Activated CD4-positive, alpha-beta T cell treated with anti-CD3 and anti-CD28 coated beads for 1 hour (primary cell): ENCODE measurements at regions not wholly inside any gene's neighbourhood (a gene's known extent, or its start where the extent isn't known, plus 50 kb on each side); places are given as distances from the start of the nearest gene placed in this dataset.
"Not testable (repeated sequence)": the region's sequence is repeated elsewhere in the genome, so short reads cannot be mapped to it uniquely, and the experiment has no call there.

ENCODE experiments used
- DNase-seq: peaks from one replicate; pipeline ENCODE4 v3.0.0-alpha.2; 2020

- no peak for DNase-seq
Measured at GRCh38 chr4:17055788-17056187, 157.3 kb upstream of the LDB2 start.

GRCh38 chr4:17045866-17046265 lies 147.4 kb upstream of the LDB2 start:
- no peak for DNase-seq

- DNase-seq, result no peak
Measured at GRCh38 chr4:17038510-17039176, 140.2 kb upstream of the LDB2 start.

GRCh38 chr4:17033768-17034181 lies 135.3 kb upstream of the LDB2 start:
- no peak for DNase-seq

GRCh38 chr4:17033025-17033767 lies 134.8 kb upstream of the LDB2 start:
- no peak for DNase-seq

GRCh38 chr4:17030543-17030942 lies 132.1 kb upstream of the LDB2 start:
- no peak for DNase-seq

GRCh38 chr4:17029964-17030363 lies 131.5 kb upstream of the LDB2 start:
- DNase-seq, result no peak

GRCh38 chr4:17029432-17029831 lies 131.0 kb upstream of the LDB2 start:
- DNase-seq, result no peak

- DNase-seq, result no peak
Measured at GRCh38 chr4:17027495-17027894, 129.1 kb upstream of the LDB2 start.

- no peak for DNase-seq
Measured at GRCh38 chr4:17024425-17024824, 126.0 kb upstream of the LDB2 start.

GRCh38 chr4:17020901-17021300 lies 122.5 kb upstream of the LDB2 start:
- no peak for DNase-seq

GRCh38 chr4:17020451-17020850 lies 122.0 kb upstream of the LDB2 start:
- DNase-seq, result no peak

- DNase-seq, result not testable (repeated sequence)
Measured at GRCh38 chr4:17018621-17019020, 120.2 kb upstream of the LDB2 start.

- DNase-seq, result no peak
Measured at GRCh38 chr4:17018013-17018412, 119.6 kb upstream of the LDB2 start.

GRCh38 chr4:17013382-17014006 lies 115.0 kb upstream of the LDB2 start:
- no peak for DNase-seq

GRCh38 chr4:17012451-17012850 lies 114.0 kb upstream of the LDB2 start:
- DNase-seq, result no peak

- no peak for DNase-seq
Measured at GRCh38 chr4:17010426-17011087, 112.1 kb upstream of the LDB2 start.

GRCh38 chr4:17009871-17010367 lies 111.5 kb upstream of the LDB2 start:
- DNase-seq, result no peak

GRCh38 chr4:17008834-17009345 lies 110.4 kb upstream of the LDB2 start:
- DNase-seq, result no peak

- DNase-seq, result not testable (repeated sequence)
Measured at GRCh38 chr4:17003606-17004392, 105.4 kb upstream of the LDB2 start.

- DNase-seq, result no peak
Measured at GRCh38 chr4:16995451-16995850, 97.0 kb upstream of the LDB2 start.
